CD14-positive monocyte (primary cell): ENCODE measurements at regions not wholly inside any gene's neighbourhood (a gene's known extent, or its start where the extent isn't known, plus 50 kb on each side); places are given as distances from the start of the nearest gene placed in this dataset.

Experiments used
- DNase-seq, 3 donors: peaks; one replicate each; pipeline ENCODE4 v3.0.0-alpha.2; 2011 to 2022
- H2AFZ ChIP-seq: 2 replicates; pipeline ENCODE4 v1.6.0; 2012; ENCODE audit warnings: mild to moderate bottlenecking, low read depth, low read length, inconsistent platforms; ENCODE audit not compliant: insufficient read depth, poor library complexity, severe bottlenecking
- H3K27ac ChIP-seq, 2 donors: 1 replicate in 1 of 2; 2 replicates in 1 of 2; pipeline ENCODE4 v1.5.1; 2012 to 2013; ENCODE audit warnings: low read length in 2 of 2, control low read depth in 1 of 2, inconsistent platforms in 1 of 2, low read depth in 1 of 2, mild to moderate bottlenecking in 1 of 2
- H3K27me3 ChIP-seq, 2 donors: one replicate each; pipeline versions ENCODE4 v1.6.0 to v1.6.1; 2011 to 2013; ENCODE audit warnings: low read length in 2 of 2; ENCODE audit not compliant: control insufficient read depth in 2 of 2, insufficient read depth in 2 of 2
- H3K36me3 ChIP-seq, 2 donors: replicated peaks in 1 of 2; 1 replicate in 1 of 2; 2 replicates in 1 of 2; pipeline versions ENCODE4 v1.5.1 to v1.6.1; 2012 to 2013; ENCODE audit warnings: low read length in 2 of 2, control low read depth in 1 of 2, inconsistent platforms in 1 of 2, mild to moderate bottlenecking in 1 of 2; ENCODE audit not compliant: insufficient read depth in 2 of 2, control insufficient read depth in 1 of 2
- H3K4me1 ChIP-seq, 2 donors: 1 replicate in 1 of 2; 2 replicates in 1 of 2; pipeline versions ENCODE4 v1.5.1 to v1.6.1; 2012 to 2013; ENCODE audit warnings: low read length in 2 of 2, control low read depth in 1 of 2, inconsistent platforms in 1 of 2, mild to moderate bottlenecking in 1 of 2, moderate library complexity in 1 of 2; ENCODE audit not compliant: insufficient read depth in 2 of 2, control insufficient read depth in 1 of 2
- H3K4me2 ChIP-seq: replicated peaks from 2 replicates; pipeline ENCODE3; 2012; ENCODE audit warnings: low read length, moderate library complexity, mild to moderate bottlenecking; ENCODE audit not compliant: poor library complexity, severe bottlenecking; ENCODE audit errors: extremely low read depth
- H3K4me3 ChIP-seq, 3 experiments: fragments of 200-600 bp in 1 of 3; sonication (generic) in 1 of 3; replicated peaks in 1 of 3; 1 replicate in 2 of 3; 2 replicates in 1 of 3; pipeline ENCODE4 v1.5.1; 2011 to 2013; ENCODE audit warnings: low read length in 3 of 3, mild to moderate bottlenecking in 3 of 3, control low read depth in 2 of 3, low read depth in 2 of 3, inconsistent platforms in 1 of 3, moderate library complexity in 1 of 3
- H3K79me2 ChIP-seq: 2 replicates; pipeline ENCODE4 v1.6.0; 2012; ENCODE audit warnings: mild to moderate bottlenecking, control low read depth, inconsistent platforms, low read length, moderate library complexity; ENCODE audit not compliant: insufficient read depth
- H3K9ac ChIP-seq: 2 replicates; pipeline ENCODE4 v1.6.0; 2017; ENCODE audit warnings: low read length, mild to moderate bottlenecking; ENCODE audit not compliant: insufficient read depth, poor library complexity, severe bottlenecking
- H3K9me3 ChIP-seq, 2 donors: replicated peaks in 1 of 2; 1 replicate in 1 of 2; 2 replicates in 1 of 2; pipeline versions ENCODE4 v1.5.1 to v1.6.1; 2012 to 2013; ENCODE audit warnings: low read length in 2 of 2, control low read depth in 1 of 2; ENCODE audit not compliant: control insufficient read depth in 1 of 2, insufficient read depth in 1 of 2
- H4K20me1 ChIP-seq: 2 replicates; pipeline ENCODE4 v1.6.0; 2012; ENCODE audit warnings: mild to moderate bottlenecking, low read length, control low read depth, moderate library complexity; ENCODE audit not compliant: insufficient read depth
- H3K27ac Mint-ChIP-seq, 7 donors: one replicate each; pipeline ENCODE4 v1.8.0; 2020; ENCODE audit warnings: mild to moderate bottlenecking in 7 of 7, mixed read lengths in 7 of 7, moderate library complexity in 6 of 7, inconsistent platforms in 2 of 7
- H3K27me3 Mint-ChIP-seq, 3 donors: one replicate each; pipeline ENCODE4 v1.8.0; 2021 to 2022; ENCODE audit warnings: low read depth in 3 of 3, mild to moderate bottlenecking in 3 of 3, mixed read lengths in 3 of 3, moderate library complexity in 3 of 3, inconsistent platforms in 1 of 3
- H3K36me3 Mint-ChIP-seq, 2 donors: one replicate each; pipeline ENCODE4 v1.8.0; 2020; ENCODE audit warnings: mixed read lengths in 2 of 2, inconsistent platforms in 1 of 2, mild to moderate bottlenecking in 1 of 2
- H3K4me1 Mint-ChIP-seq: one replicate; pipeline ENCODE4 v1.8.0; 2020; ENCODE audit warnings: mild to moderate bottlenecking, mixed read lengths
- H3K4me3 Mint-ChIP-seq, 2 donors: one replicate each; pipeline ENCODE4 v1.8.0; 2020; ENCODE audit warnings: mild to moderate bottlenecking in 2 of 2, mixed read lengths in 2 of 2, moderate library complexity in 1 of 2
- H3K9me3 Mint-ChIP-seq, 7 donors: one replicate each; pipeline ENCODE4 v1.8.0; 2020 to 2022; ENCODE audit warnings: mixed read lengths in 7 of 7, mild to moderate bottlenecking in 6 of 7, moderate library complexity in 6 of 7, inconsistent platforms in 2 of 7
- CTCF ChIP-seq: fragments of 200-600 bp; IDR thresholded peaks from one replicate; pipeline ENCODE4 v1.8.0; 2022; ENCODE audit warnings: antibody characterized with exemption, mild to moderate bottlenecking
- WGBS: methylation state at CpG from one replicate; pipeline ENCODE4 v1.1.5; 2013; ENCODE audit warnings: missing lambda C conversion rate; ENCODE audit not compliant: insufficient coverage; 5-methylcytosine and 5-hydroxymethylcytosine counted together
- intact Hi-C, 2 donors: fragments of 100-400 bp; cut with micrococcal nuclease; formaldehyde crosslinking; loops; one replicate each; pipeline versions ENCODE4 v1.15.0 to v1.15.1; 2023

GRCh38 chr3:99504258-99504657 is 134.1 kb upstream of the COL8A1 start:
- Mint-ChIP-seq H3K36me3 (no peaks in the 10 kb centered on the region), H3K27me3 (peaks cover 0 to 2% (median 1%) of the 10 kb centered on the region in 3 donors), H3K9me3 (peaks cover 0 to 3% (median 0%) of the 10 kb centered on the region in 7 donors), H3K27ac (peak overlapping the region in 1 of 7 donors; percentile 12), H3K4me3 (no peak overlapping the region), H3K4me1 (peaks cover 6% of the 10 kb centered on the region)
- intact Hi-C loops = no loop called here
- H3K79me2 ChIP-seq = no peaks in the 10 kb centered on the region
- H3K4me1 ChIP-seq = peaks cover 10 to 15% of the 10 kb centered on the region in 2 donors
- no peak for DNase-seq
- WGBS = no CpG with 5 or more reads among the region's 2 CpGs
- no peak overlapping the region for H3K27ac ChIP-seq
- TF ChIP-seq CTCF = no peak
- no peak overlapping the region for H3K4me3 ChIP-seq
- no peaks in the 10 kb centered on the region for H3K9me3 ChIP-seq
- H4K20me1 ChIP-seq = no peaks in the 10 kb centered on the region
- no peak overlapping the region for H3K4me2 ChIP-seq
- no peaks in the 10 kb centered on the region for H3K27me3 ChIP-seq
- H3K9ac ChIP-seq = no peak overlapping the region
- H3K36me3 ChIP-seq = no peaks in the 10 kb centered on the region
- H2AFZ ChIP-seq = no peak overlapping the region

GRCh38 chr3:99503350-99503749 is 135.0 kb upstream of the COL8A1 start:
- no peaks in the 10 kb centered on the region for H3K36me3 Mint-ChIP-seq
- Histone ChIP-seq H3K36me3 (no peaks in the 10 kb centered on the region), H4K20me1 (no peaks in the 10 kb centered on the region), H3K4me2 (no peak overlapping the region), H3K4me1 (peaks cover 10 to 15% of the 10 kb centered on the region in 2 donors), H3K27me3 (no peaks in the 10 kb centered on the region), H3K27ac (no peak overlapping the region), H3K9me3 (no peaks in the 10 kb centered on the region), H3K79me2 (no peaks in the 10 kb centered on the region), H3K9ac (no peak overlapping the region), H3K4me3 (no peak overlapping the region), H2AFZ (no peak overlapping the region)
- no peak overlapping the region for H3K4me3 Mint-ChIP-seq
- no peak for TF ChIP-seq CTCF
- H3K4me1 Mint-ChIP-seq = peaks cover 6% of the 10 kb centered on the region
- no peak overlapping the region for H3K27ac Mint-ChIP-seq
- intact Hi-C loops = no loop called here
- peaks cover 0 to 3% (median 0%) of the 10 kb centered on the region in 7 donors for H3K9me3 Mint-ChIP-seq
- peaks cover 1 to 4% (median 3%) of the 10 kb centered on the region in 3 donors for H3K27me3 Mint-ChIP-seq
- WGBS = 88% methylated on average over 2 of the region's 3 CpGs
- no peak for DNase-seq
